GM18951 (cell line): ENCODE measurements at regions not wholly inside any gene's neighbourhood (a gene's known extent, or its start where the extent isn't known, plus 50 kb on each side); places are given as distances from the start of the nearest gene placed in this dataset.

Experiments
- POLR2A ChIP-seq: IDR thresholded peaks from 4 replicates; pipeline ENCODE4 v1.6.1; 2011; ENCODE audit warnings: mild to moderate bottlenecking; ENCODE audit not compliant: insufficient read length, insufficient read depth; ENCODE audit errors: extremely low read depth
- in situ Hi-C: fragments of 300-500 bp; cut with MboI; formaldehyde crosslinking; loops from one replicate; pipeline ENCODE4 v1.12.0; 2022; ENCODE audit warnings: low sequenced_read_pairs, mixed read lengths, inconsistent platforms; ENCODE audit not compliant: unreplicated experiment

- TF ChIP-seq POLR2A, result no peak
- in situ Hi-C loops, result no loop called here
These were observed 127.1 kb downstream of the DIPK2A start for GRCh38 chr3:144098691-144099090.

DNA sequence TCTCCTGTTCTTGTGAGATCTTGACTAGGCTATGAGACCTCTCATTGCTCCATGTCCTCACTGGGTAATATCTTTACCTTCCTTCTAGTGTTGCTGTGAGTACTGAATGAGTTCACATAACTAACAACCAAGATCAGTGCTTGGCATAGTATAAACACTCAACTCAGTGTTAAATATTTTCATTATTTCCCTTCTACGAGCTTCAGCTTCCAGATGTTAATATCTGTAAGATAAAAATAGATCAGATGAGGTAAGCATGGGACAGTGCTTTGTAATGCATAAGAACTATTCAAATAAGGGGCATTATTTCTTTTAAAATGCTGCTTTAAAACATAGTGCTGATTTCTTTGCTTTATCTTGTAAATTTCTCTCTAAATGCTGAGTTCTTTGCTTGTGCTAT, 130.8 kb downstream of the DIPK2A start:
- TF ChIP-seq POLR2A, result no peak
- in situ Hi-C loops, result no loop called here

DNA sequence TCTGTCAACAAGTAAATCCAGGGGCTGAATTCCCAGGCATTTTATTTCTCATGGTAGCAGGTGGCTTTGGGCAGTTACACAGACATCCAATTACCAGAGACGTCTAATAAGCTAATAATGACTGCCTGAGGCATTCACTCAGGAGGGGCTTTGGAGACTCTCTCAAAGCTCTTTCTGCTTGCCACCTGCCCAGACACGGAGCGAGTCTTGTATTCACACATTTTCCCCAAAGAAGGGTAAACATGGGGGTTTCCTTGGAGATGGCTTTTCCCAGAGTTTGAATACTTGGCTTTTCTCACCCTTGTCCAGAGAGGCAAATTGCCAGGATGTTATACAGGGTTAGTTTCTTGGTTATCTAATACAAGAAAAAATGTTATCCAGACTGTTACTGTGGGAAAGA, 132.6 kb downstream of the DIPK2A start:
- in situ Hi-C loops, result no loop called here
- no peak for TF ChIP-seq POLR2A

DNA sequence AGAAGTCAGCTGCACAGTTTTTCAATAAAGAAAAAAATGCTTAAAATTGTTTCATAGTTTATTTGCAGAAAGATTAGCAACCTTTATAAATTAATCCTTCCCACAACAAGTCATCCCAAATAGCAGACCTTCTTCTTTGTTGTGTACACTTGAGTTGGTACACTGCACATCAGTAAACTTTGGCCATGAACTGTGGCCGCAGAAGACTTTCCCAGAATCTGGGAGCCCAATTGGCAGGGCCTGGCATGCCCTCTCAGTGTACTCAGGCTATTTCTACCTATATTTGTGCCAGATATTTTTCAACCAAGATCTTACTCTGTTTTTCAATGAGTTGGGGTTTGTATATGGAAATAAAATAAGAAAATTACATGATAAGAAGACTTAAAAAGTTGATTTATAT, 133.1 kb downstream of the DIPK2A start:
- no peak for TF ChIP-seq POLR2A
- in situ Hi-C loops, result no loop called here

GRCh38 chr3:144105542-144105941, 133.9 kb downstream of the DIPK2A start:
- TF ChIP-seq POLR2A, result no peak

GRCh38 chr3:144106970-144107369, 135.3 kb downstream of the DIPK2A start:
- in situ Hi-C loops, result no loop called here
- no peak for TF ChIP-seq POLR2A

More at GRCh38 chr3:144105542-144105941, 133.9 kb downstream of the DIPK2A start:
- in situ Hi-C loops, result no loop called here

DNA sequence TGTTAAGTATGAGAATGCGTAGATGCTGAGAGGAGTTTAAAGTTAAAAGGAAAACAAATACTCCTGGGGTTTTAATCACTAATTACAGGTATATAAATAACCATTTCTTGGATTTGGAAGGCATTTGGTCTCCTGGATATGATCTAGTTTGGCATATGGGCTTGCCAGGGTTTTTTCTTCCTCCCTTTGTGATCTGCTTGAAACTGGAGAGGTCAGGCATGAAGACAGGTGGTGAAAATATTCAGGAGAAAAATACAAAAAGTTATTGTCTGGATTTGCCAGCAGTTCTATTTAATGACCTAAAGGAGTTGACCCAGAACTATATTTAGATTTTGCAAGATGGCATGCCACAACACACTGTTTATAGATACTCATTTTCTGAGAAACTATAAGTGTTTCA, 136.3 kb downstream of the DIPK2A start:
- in situ Hi-C loops, result no loop called here
- TF ChIP-seq POLR2A, result no peak

DNA sequence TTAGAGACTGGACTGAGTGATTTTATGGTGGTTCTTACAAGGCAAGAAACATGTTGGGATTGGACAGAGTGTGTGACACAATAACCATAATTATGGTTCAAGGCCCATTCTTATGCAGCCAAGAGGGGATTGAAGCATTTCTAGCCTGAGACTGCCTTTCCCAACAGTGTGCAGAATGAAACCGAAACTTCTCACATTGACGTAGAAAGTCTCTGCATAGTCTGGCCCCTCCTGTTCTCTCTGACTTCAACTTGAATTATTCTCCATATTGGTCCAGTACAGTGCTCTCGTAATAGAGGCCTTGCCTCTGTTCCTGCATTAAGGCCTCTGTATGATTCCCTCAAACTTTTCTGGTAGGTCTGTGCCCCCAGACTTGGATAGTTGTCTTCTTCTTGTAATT, 138.3 kb downstream of the DIPK2A start:
- TF ChIP-seq POLR2A, result no peak

GRCh38 chr3:144112036-144112435, 140.4 kb downstream of the DIPK2A start:
- TF ChIP-seq POLR2A, result no peak
- in situ Hi-C loops, result no loop called here

More for the DNA sequence above, 138.3 kb downstream of the DIPK2A start:
- in situ Hi-C loops, result no loop called here

GRCh38 chr3:144112437-144112836, 140.8 kb downstream of the DIPK2A start:
- in situ Hi-C loops, result no loop called here
- TF ChIP-seq POLR2A, result no peak

DNA sequence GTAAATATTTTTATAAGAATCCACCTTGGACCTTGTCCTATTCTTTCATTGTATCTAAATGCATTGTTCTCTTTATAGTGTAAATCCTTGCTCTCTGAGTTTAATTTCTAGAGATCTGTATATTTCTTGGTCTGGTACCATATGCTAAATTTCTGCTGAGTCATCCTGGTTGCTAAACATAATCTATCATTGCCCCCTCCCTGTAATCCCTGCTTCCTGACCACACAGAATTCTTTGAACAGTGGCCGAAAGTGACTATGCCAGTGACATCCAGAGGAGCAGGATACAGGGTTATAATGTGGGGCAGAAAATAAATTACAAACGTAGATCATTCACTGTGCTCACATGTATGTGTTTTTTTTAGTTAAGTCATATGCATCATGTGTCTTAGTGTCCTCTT, 143.1 kb downstream of the DIPK2A start:
- TF ChIP-seq POLR2A, result no peak
- in situ Hi-C loops, result no loop called here

DNA sequence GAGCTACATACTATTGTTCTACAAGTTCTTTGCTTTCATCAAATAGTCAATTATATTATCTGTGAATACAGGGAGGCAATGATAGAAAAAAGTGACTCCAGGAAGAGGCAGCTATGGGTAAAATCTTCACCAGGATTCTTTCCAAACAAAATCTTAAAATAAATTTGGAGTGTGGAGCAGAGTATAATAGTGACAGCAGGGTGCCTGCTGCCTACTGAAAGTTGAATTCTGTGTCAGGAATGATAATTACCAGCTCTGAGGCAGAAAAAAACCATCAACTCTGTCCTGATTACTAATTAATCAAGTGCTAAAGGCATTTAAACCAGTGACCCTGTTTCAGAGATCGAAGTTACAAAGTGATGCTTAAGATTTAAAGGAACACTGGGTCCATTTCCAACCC, 148.0 kb downstream of the DIPK2A start:
- in situ Hi-C loops, result no loop called here
- TF ChIP-seq POLR2A, result no peak

GRCh38 chr3:144121661-144122060, 150.0 kb downstream of the DIPK2A start:
- in situ Hi-C loops, result no loop called here
- no peak for TF ChIP-seq POLR2A

DNA sequence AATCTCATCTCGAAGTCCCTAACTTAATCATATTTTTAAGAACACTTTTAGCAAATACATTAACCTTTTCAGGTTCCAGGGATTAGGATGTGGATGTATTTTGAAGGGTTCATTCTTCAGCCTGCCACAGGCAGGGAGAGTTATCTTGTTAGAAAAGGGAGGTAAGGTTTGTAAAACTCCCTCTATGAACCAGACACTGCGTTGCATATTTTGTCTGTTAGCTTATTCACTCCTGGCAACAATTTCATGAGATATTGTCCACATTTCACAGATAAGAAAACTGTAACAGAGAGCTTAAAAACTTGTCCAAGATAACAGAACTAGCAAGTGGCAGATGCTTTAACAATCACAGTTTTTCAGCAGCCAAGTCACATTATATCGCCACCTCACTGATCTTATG, 155.4 kb downstream of the DIPK2A start:
- no peak for TF ChIP-seq POLR2A
- in situ Hi-C loops, result no loop called here

GRCh38 chr3:144127700-144128099, 156.1 kb downstream of the DIPK2A start:
- in situ Hi-C loops, result no loop called here
- TF ChIP-seq POLR2A, result no peak
